ENCODE measurements at regions not wholly inside any gene's neighbourhood (a gene's known extent, or its start where the extent isn't known, plus 50 kb on each side); places are given as distances from the start of the nearest gene placed in this dataset.

GRCh38 chr4:108383157-108383556 is 214.4 kb upstream of the LEF1 start:
- no peak for TF ChIP-seq CTCF (IDR thresholded peaks at IDR 0.05; ENCODE audit: poor library complexity, severe bottlenecking)
- no peak overlapping the region for H3K27ac ChIP-seq (ENCODE audit: poor library complexity, severe bottlenecking)
- ATAC-seq (ENCODE audit: low read depth) (no peak), DNase-seq (ENCODE audit: low spot score) (no peak)
- H3K4me3 ChIP-seq (ENCODE audit: severe bottlenecking) = no peak overlapping the region
- no peaks in the 10 kb centered on the region for H3K4me1 ChIP-seq (ENCODE audit: insufficient read depth, poor library complexity, severe bottlenecking)
- H3K27me3 ChIP-seq (ENCODE audit: insufficient read depth, poor library complexity, severe bottlenecking) = peaks cover 8% of the 10 kb centered on the region
- H3K36me3 ChIP-seq (ENCODE audit: low read depth) = no peaks in the 10 kb centered on the region
- H3K9me3 ChIP-seq (ENCODE audit: severe bottlenecking) = no peaks in the 10 kb centered on the region

- Histone ChIP-seq H3K9me3 (ENCODE audit: severe bottlenecking) (no peaks in the 10 kb centered on the region), H3K27ac (ENCODE audit: poor library complexity, severe bottlenecking) (no peak overlapping the region), H3K4me1 (ENCODE audit: insufficient read depth, poor library complexity, severe bottlenecking) (no peaks in the 10 kb centered on the region), H3K36me3 (ENCODE audit: low read depth) (no peaks in the 10 kb centered on the region), H3K4me3 (ENCODE audit: severe bottlenecking) (no peak overlapping the region), H3K27me3 (ENCODE audit: insufficient read depth, poor library complexity, severe bottlenecking) (peaks cover 4% of the 10 kb centered on the region)
- ATAC-seq (ENCODE audit: low read depth) = no peak
- DNase-seq (ENCODE audit: low spot score) = no peak
- TF ChIP-seq CTCF (IDR thresholded peaks at IDR 0.05; ENCODE audit: poor library complexity, severe bottlenecking) = no peak
These were observed 214.0 kb upstream of the LEF1 start for GRCh38 chr4:108382751-108383150.

GRCh38 chr4:108378164-108378563 is 209.4 kb upstream of the LEF1 start:
- no peaks in the 10 kb centered on the region for H3K36me3 ChIP-seq (ENCODE audit: low read depth)
- TF ChIP-seq CTCF (IDR thresholded peaks at IDR 0.05; ENCODE audit: poor library complexity, severe bottlenecking) = no peak
- ATAC-seq (ENCODE audit: low read depth) = no peak

GRCh38 chr4:108377021-108377420 is 208.3 kb upstream of the LEF1 start:
- Histone ChIP-seq H3K27me3 (ENCODE audit: insufficient read depth, poor library complexity, severe bottlenecking) (no peaks in the 10 kb centered on the region), H3K9me3 (ENCODE audit: severe bottlenecking) (no peaks in the 10 kb centered on the region), H3K4me1 (ENCODE audit: insufficient read depth, poor library complexity, severe bottlenecking) (no peaks in the 10 kb centered on the region), H3K4me3 (ENCODE audit: severe bottlenecking) (no peak overlapping the region), H3K27ac (ENCODE audit: poor library complexity, severe bottlenecking) (no peak overlapping the region), H3K36me3 (ENCODE audit: low read depth) (no peaks in the 10 kb centered on the region)
- DNase-seq (ENCODE audit: low spot score) = no peak
- no peak for TF ChIP-seq CTCF (IDR thresholded peaks at IDR 0.05; ENCODE audit: poor library complexity, severe bottlenecking)
- ATAC-seq (ENCODE audit: low read depth) = no peak

More at GRCh38 chr4:108378164-108378563, 209.4 kb upstream of the LEF1 start:
- H3K27ac ChIP-seq (ENCODE audit: poor library complexity, severe bottlenecking) = no peak overlapping the region
- H3K9me3 ChIP-seq (ENCODE audit: severe bottlenecking) = no peaks in the 10 kb centered on the region
- H3K27me3 ChIP-seq (ENCODE audit: insufficient read depth, poor library complexity, severe bottlenecking) = no peaks in the 10 kb centered on the region
- H3K4me3 ChIP-seq (ENCODE audit: severe bottlenecking) = no peak overlapping the region
- DNase-seq (ENCODE audit: low spot score) = no peak
- no peaks in the 10 kb centered on the region for H3K4me1 ChIP-seq (ENCODE audit: insufficient read depth, poor library complexity, severe bottlenecking)

GRCh38 chr4:108375434-108375833 is 206.7 kb upstream of the LEF1 start:
- Histone ChIP-seq H3K27ac (ENCODE audit: poor library complexity, severe bottlenecking) (no peak overlapping the region), H3K9me3 (ENCODE audit: severe bottlenecking) (no peaks in the 10 kb centered on the region), H3K4me1 (ENCODE audit: insufficient read depth, poor library complexity, severe bottlenecking) (no peaks in the 10 kb centered on the region), H3K27me3 (ENCODE audit: insufficient read depth, poor library complexity, severe bottlenecking) (no peaks in the 10 kb centered on the region), H3K4me3 (ENCODE audit: severe bottlenecking) (no peak overlapping the region), H3K36me3 (ENCODE audit: low read depth) (no peaks in the 10 kb centered on the region)
- ATAC-seq (ENCODE audit: low read depth) (no peak), DNase-seq (ENCODE audit: low spot score) (no peak)
- no peak for TF ChIP-seq CTCF (IDR thresholded peaks at IDR 0.05; ENCODE audit: poor library complexity, severe bottlenecking)

Data from RWPE2 (cell line).